Natural killer cell treated with Interleukin-12 subunit alpha and Interleukin-12 subunit beta and Interleukin-15 and Interleukin-18, amount 100 ng/mL, for 72 hours (primary cell): ENCODE measurements at regions not wholly inside any gene's neighbourhood (a gene's known extent, or its start where the extent isn't known, plus 50 kb on each side); places are given as distances from the start of the nearest gene placed in this dataset.

Source experiments
- ATAC-seq, 2 donors: fragments of 150-1000 bp; cut with Tn5 transposase in 1 of 2; sonication (Bioruptor Pico), chemical (Tn5 transposase) in 1 of 2; 2 replicates each; pipeline ENCODE4 v1.10.0; 2021
- DNase-seq: peaks from one replicate; pipeline ENCODE4 v3.0.0; 2022; ENCODE audit warnings: low spot score
- H3K27ac Mint-ChIP-seq, 2 donors: 1 replicate in 1 of 2; 2 replicates in 1 of 2; pipeline ENCODE4 v1.8.0; 2022; ENCODE audit warnings: mixed read lengths in 2 of 2, mild to moderate bottlenecking in 1 of 2, moderate library complexity in 1 of 2
- H3K27me3 Mint-ChIP-seq, 2 donors: 1 replicate in 1 of 2; 2 replicates in 1 of 2; pipeline ENCODE4 v1.8.0; 2022; ENCODE audit warnings: mixed read lengths in 2 of 2
- H3K36me3 Mint-ChIP-seq: one replicate; pipeline ENCODE4 v1.8.0; 2022; ENCODE audit warnings: mixed read lengths
- H3K4me1 Mint-ChIP-seq, 2 donors: 1 replicate in 1 of 2; 2 replicates in 1 of 2; pipeline ENCODE4 v1.8.0; 2022; ENCODE audit warnings: low read depth in 2 of 2, mixed read lengths in 2 of 2, mild to moderate bottlenecking in 1 of 2
- H3K4me3 Mint-ChIP-seq: one replicate; pipeline ENCODE4 v1.8.0; 2022; ENCODE audit warnings: mixed read lengths
- H3K9me3 Mint-ChIP-seq: 2 replicates; pipeline ENCODE4 v1.8.0; 2022; ENCODE audit warnings: mixed read lengths

- peaks cover 25 to 28% of the 10 kb centered on the region in 2 donors for H3K27me3 Mint-ChIP-seq
- H3K27ac Mint-ChIP-seq: no peak overlapping the region
- H3K4me3 Mint-ChIP-seq: no peak overlapping the region
- ATAC-seq (no peak), DNase-seq (no peak)
- H3K36me3 Mint-ChIP-seq: no peaks in the 10 kb centered on the region
- peaks cover 0 to 3% of the 10 kb centered on the region in 2 donors for H3K4me1 Mint-ChIP-seq
- no peaks in the 10 kb centered on the region for H3K9me3 Mint-ChIP-seq
These were observed 111.3 kb upstream of the SLC44A3 start for GRCh38 chr1:94708811-94709210.

DNA sequence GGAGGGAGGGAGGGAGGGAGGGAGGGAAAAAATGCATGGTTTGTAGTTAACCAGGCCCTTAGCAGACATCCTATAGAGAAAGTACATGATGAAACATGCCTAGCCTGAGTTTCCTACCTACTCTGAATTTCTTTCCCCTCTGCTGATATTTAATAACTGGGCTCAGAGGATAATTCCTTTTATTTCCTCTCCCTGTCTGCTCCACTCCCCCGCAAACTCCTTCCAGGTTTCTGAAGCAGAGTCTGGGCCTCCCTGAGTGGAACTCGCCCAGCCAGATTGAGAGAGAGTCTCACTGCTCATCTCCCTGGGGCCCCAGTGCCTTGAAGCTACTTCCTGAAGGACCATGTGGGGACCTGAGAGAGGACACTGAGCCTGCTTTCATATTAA, 111.9 kb upstream of the SLC44A3 start:
- H3K27me3 Mint-ChIP-seq: peaks cover 23 to 28% of the 10 kb centered on the region in 2 donors
- no peak for DNase-seq
- peaks cover 0 to under 1% of the 10 kb centered on the region in 2 donors for H3K4me1 Mint-ChIP-seq
- no peak for ATAC-seq
- H3K27ac Mint-ChIP-seq: no peak overlapping the region
- H3K9me3 Mint-ChIP-seq: no peaks in the 10 kb centered on the region
- H3K4me3 Mint-ChIP-seq: no peak overlapping the region
- no peaks in the 10 kb centered on the region for H3K36me3 Mint-ChIP-seq

GRCh38 chr1:94707321-94708298, 112.5 kb upstream of the SLC44A3 start:
- Mint-ChIP-seq H3K9me3 (no peaks in the 10 kb centered on the region), H3K27ac (no peak overlapping the region), H3K4me1 (no peaks in the 10 kb centered on the region), H3K4me3 (no peak overlapping the region), H3K36me3 (no peaks in the 10 kb centered on the region), H3K27me3 (peaks cover 20 to 28% of the 10 kb centered on the region in 2 donors)
- ATAC-seq: no peak
- no peak for DNase-seq

- Mint-ChIP-seq H3K9me3 (no peaks in the 10 kb centered on the region), H3K36me3 (no peaks in the 10 kb centered on the region), H3K27me3 (peaks cover 16 to 21% of the 10 kb centered on the region in 2 donors), H3K4me1 (no peaks in the 10 kb centered on the region), H3K27ac (no peak overlapping the region), H3K4me3 (no peak overlapping the region)
- no peak for ATAC-seq
- DNase-seq: no peak
These were observed 117.7 kb upstream of the SLC44A3 start for GRCh38 chr1:94702442-94702815.

- no peaks in the 10 kb centered on the region for H3K4me1 Mint-ChIP-seq
- ATAC-seq (no peak), DNase-seq (no peak)
- no peaks in the 10 kb centered on the region for H3K9me3 Mint-ChIP-seq
- H3K4me3 Mint-ChIP-seq: no peak overlapping the region
- H3K27ac Mint-ChIP-seq: no peak overlapping the region
- peaks cover 12 to 19% of the 10 kb centered on the region in 2 donors for H3K27me3 Mint-ChIP-seq
- H3K36me3 Mint-ChIP-seq: no peaks in the 10 kb centered on the region
These were observed 118.2 kb upstream of the SLC44A3 start for GRCh38 chr1:94701796-94702441.

GRCh38 chr1:94698759-94699502, 121.2 kb upstream of the SLC44A3 start:
- H3K36me3 Mint-ChIP-seq: no peaks in the 10 kb centered on the region
- no peaks in the 10 kb centered on the region for H3K9me3 Mint-ChIP-seq
- no peak for DNase-seq
- no peak overlapping the region for H3K4me3 Mint-ChIP-seq
- H3K27me3 Mint-ChIP-seq: peaks cover 22 to 28% of the 10 kb centered on the region in 2 donors
- no peak for ATAC-seq
- no peak overlapping the region for H3K27ac Mint-ChIP-seq
- H3K4me1 Mint-ChIP-seq: peaks cover 4 to 5% of the 10 kb centered on the region in 2 donors

GRCh38 chr1:94698356-94698755, 121.8 kb upstream of the SLC44A3 start:
- Mint-ChIP-seq H3K4me1 (peaks cover 6 to 7% of the 10 kb centered on the region in 2 donors), H3K9me3 (no peaks in the 10 kb centered on the region), H3K27me3 (peaks cover 28 to 31% of the 10 kb centered on the region in 2 donors), H3K36me3 (no peaks in the 10 kb centered on the region), H3K27ac (no peak overlapping the region), H3K4me3 (no peak overlapping the region)
- ATAC-seq: no peak
- DNase-seq: no peak

DNA sequence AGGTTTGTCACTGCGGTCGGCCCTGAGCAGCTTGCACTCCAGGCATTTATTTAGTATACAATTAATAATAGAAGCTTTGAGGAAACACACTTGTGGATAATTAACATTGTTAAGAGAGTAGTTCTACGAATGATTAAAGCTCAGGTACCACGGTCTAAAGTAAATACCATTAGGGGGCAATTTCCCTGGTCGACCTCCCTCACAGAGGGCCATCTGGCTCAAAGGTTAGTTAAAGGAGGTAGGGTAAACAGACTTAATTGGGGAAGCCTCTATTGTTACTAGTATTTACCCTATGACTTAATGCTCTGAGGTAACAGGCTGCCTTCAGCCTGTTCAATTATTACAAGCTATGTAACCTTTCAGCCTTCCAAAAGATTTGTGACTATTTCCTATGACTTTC, 122.3 kb upstream of the SLC44A3 start:
- DNase-seq (no peak), ATAC-seq (no peak)
- Mint-ChIP-seq H3K4me3 (no peak overlapping the region), H3K4me1 (peaks cover 6 to 7% of the 10 kb centered on the region in 2 donors), H3K27me3 (peaks cover 29 to 34% of the 10 kb centered on the region in 2 donors), H3K27ac (no peak overlapping the region), H3K36me3 (no peaks in the 10 kb centered on the region), H3K9me3 (no peaks in the 10 kb centered on the region)

DNA sequence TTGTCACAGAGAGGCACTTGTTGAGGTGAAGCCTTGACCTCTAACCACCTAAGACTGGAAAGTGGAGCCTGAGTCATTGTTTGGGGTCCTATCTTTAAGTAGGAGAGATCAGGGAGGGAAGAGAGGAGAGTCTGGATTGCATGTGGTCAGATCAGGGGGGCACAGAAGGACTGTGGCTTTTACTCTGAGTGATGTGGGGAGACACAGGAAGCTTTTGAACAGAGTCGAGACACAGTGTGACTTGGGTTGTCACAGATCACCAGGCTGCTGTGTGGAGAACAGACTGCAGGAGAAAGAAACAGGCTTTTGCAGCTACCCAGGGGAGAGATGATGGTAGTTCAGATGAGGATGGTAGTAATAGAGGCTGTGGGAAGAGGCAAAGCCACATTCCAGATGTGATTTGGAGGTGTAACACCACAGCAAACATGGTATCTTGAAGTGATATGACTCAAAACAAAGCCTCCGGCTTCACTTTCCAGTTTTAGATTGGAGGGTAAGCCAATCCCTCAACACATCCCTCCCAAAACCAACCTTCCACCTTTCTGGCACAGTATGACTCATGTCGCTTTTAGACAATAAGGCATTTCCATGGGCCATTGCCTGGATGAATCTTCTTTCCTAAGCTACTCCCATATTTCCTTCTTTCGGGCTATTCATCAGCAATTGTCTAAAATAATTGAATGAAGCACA, 125.8 kb upstream of the SLC44A3 start:
- no peak for ATAC-seq

DNA sequence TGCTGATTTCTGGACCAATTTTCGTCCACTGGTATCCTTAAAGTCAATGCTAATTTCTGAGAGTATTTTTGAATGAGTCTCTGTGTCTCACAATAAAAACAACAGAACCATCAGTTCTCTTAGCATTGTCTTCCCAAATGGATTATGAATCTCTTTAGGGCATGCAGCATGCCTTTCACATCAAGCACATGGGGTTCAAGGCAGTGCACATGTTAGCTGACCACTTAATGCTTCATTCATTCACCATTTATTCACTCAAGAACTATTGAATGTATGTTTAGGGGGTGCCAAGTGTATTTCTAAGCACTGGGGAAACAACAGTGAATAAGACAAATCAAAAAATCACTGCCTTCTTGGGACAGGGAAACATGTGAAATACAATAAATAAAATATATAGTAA, 126.7 kb upstream of the SLC44A3 start:
- Mint-ChIP-seq H3K27ac (no peak overlapping the region), H3K36me3 (no peaks in the 10 kb centered on the region), H3K27me3 (peaks cover 30 to 32% of the 10 kb centered on the region in 2 donors), H3K9me3 (no peaks in the 10 kb centered on the region), H3K4me3 (no peak overlapping the region), H3K4me1 (peaks cover 6 to 7% of the 10 kb centered on the region in 2 donors)
- no peak for ATAC-seq
- no peak for DNase-seq

More for the DNA sequence above, 125.8 kb upstream of the SLC44A3 start:
- H3K27me3 Mint-ChIP-seq: peaks cover 28 to 29% of the 10 kb centered on the region in 2 donors
- no peak overlapping the region for H3K4me3 Mint-ChIP-seq
- peaks cover 6 to 7% of the 10 kb centered on the region in 2 donors for H3K4me1 Mint-ChIP-seq
- no peak overlapping the region for H3K27ac Mint-ChIP-seq
- H3K9me3 Mint-ChIP-seq: no peaks in the 10 kb centered on the region
- no peaks in the 10 kb centered on the region for H3K36me3 Mint-ChIP-seq
- DNase-seq: no peak

- DNase-seq: no peak
- H3K27ac Mint-ChIP-seq: no peak overlapping the region
- no peaks in the 10 kb centered on the region for H3K9me3 Mint-ChIP-seq
- no peaks in the 10 kb centered on the region for H3K36me3 Mint-ChIP-seq
- peaks cover 32 to 36% of the 10 kb centered on the region in 2 donors for H3K27me3 Mint-ChIP-seq
- ATAC-seq: no peak
- peaks cover 6 to 7% of the 10 kb centered on the region in 2 donors for H3K4me1 Mint-ChIP-seq
- H3K4me3 Mint-ChIP-seq: no peak overlapping the region
These were observed 127.1 kb upstream of the SLC44A3 start for GRCh38 chr1:94693029-94693428.

DNA sequence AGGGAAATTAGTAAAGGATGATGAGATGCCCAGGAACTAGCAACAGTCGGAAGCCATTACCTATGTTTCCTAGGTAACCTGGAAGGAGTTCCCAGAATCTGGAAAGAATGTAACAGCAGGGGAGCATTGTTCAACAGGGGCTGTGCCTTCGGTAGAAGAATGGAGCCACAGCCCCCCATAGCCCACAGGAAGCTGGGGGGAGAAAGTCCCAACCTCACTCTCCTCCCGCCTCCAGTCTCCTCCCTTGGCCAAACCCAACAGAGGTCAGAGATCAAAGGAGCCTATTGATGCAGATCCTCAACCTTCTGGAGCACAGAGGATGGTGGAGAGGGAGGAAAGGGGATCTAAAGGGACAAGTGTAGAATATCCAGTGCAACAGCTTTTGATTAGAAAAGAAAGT, 131.5 kb upstream of the SLC44A3 start:
- peaks cover 0 to under 1% of the 10 kb centered on the region in 2 donors for H3K4me1 Mint-ChIP-seq
- ATAC-seq: no peak
- no peaks in the 10 kb centered on the region for H3K9me3 Mint-ChIP-seq
- DNase-seq: no peak
- H3K27ac Mint-ChIP-seq: no peak overlapping the region
- no peaks in the 10 kb centered on the region for H3K36me3 Mint-ChIP-seq
- H3K4me3 Mint-ChIP-seq: no peak overlapping the region
- peaks cover 25 to 35% of the 10 kb centered on the region in 2 donors for H3K27me3 Mint-ChIP-seq

DNA sequence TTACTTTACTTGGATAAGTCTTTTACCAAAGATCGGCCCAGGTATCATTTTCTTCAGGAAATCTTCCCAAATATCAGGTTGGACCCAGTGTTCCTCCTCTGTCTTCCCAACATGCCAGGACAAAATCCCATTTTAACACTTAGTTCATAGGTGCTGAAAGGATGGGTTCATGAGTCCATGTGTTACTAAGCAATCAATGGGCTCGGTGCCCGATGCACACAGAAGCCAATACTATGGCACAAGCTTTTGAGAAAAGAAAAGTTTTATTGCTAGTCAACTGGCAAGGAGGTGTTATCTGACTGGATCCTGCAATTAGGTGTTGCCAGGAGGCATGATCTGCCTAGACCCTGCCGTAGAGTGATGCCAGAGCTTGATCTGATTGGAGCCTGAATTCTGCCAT, 133.3 kb upstream of the SLC44A3 start:
- H3K27ac Mint-ChIP-seq: no peak overlapping the region
- no peaks in the 10 kb centered on the region for H3K36me3 Mint-ChIP-seq
- peaks cover 25 to 40% of the 10 kb centered on the region in 2 donors for H3K27me3 Mint-ChIP-seq

More for the DNA sequence above, 133.3 kb upstream of the SLC44A3 start:
- no peak for DNase-seq
- H3K4me3 Mint-ChIP-seq: no peak overlapping the region
- H3K9me3 Mint-ChIP-seq: no peaks in the 10 kb centered on the region
- H3K4me1 Mint-ChIP-seq: no peaks in the 10 kb centered on the region
- no peak for ATAC-seq
